NOMO-1 treated with DMSO at 0.1 percent for 48 hours (cell line): ENCODE measurements at regions not wholly inside any gene's neighbourhood (a gene's known extent, or its start where the extent isn't known, plus 50 kb on each side); places are given as distances from the start of the nearest gene placed in this dataset.
"Not testable (repeated sequence)": the region's sequence is repeated elsewhere in the genome, so short reads cannot be mapped to it uniquely, and the experiment has no call there.

Source experiments
- DNase-seq: peaks from one replicate; lab custom pipeline; 2025; ENCODE audit not compliant: unreplicated experiment; lab: John Stamatoyannopoulos, UW

- no peak for DNase-seq
Measured at GRCh38 chr11:86861810-86862209, 61.5 kb downstream of the PRSS23 start.

GRCh38 chr11:86863476-86863875 lies 63.1 kb downstream of the PRSS23 start:
- DNase-seq, result no peak

GRCh38 chr11:86865436-86865835 lies 65.1 kb downstream of the PRSS23 start:
- DNase-seq, result no peak

- no peak for DNase-seq
Measured at GRCh38 chr11:86869531-86869930, 69.2 kb downstream of the PRSS23 start.

GRCh38 chr11:86869966-86870570 lies 69.7 kb downstream of the PRSS23 start:
- DNase-seq, result peak; percentile 24

- DNase-seq, result peak; percentile 58
Measured at GRCh38 chr11:86873573-86874083, 73.3 kb downstream of the PRSS23 start.

GRCh38 chr11:86874304-86875056 lies 74.1 kb downstream of the PRSS23 start:
- no peak for DNase-seq

GRCh38 chr11:86876716-86877234 lies 76.4 kb downstream of the PRSS23 start:
- DNase-seq, result no peak

- no peak for DNase-seq
Measured at GRCh38 chr11:86877503-86877902, 77.2 kb downstream of the PRSS23 start.

- DNase-seq, result not testable (repeated sequence)
Measured at GRCh38 chr11:86879241-86879640, 76.0 kb downstream of the FZD4 start.

GRCh38 chr11:86885311-86885710 lies 69.9 kb downstream of the FZD4 start:
- no peak for DNase-seq

- DNase-seq, result no peak
Measured at GRCh38 chr11:86888164-86889000, 66.8 kb downstream of the FZD4 start.

- no peak for DNase-seq
Measured at GRCh38 chr11:86889001-86889341, 66.2 kb downstream of the FZD4 start.

- DNase-seq, result no peak
Measured at GRCh38 chr11:86891036-86891435, 64.2 kb downstream of the FZD4 start.

GRCh38 chr11:86893235-86893634 lies 62.0 kb downstream of the FZD4 start:
- DNase-seq, result no peak
